ENCODE measurements at regions not wholly inside any gene's neighbourhood (a gene's known extent, or its start where the extent isn't known, plus 50 kb on each side); places are given as distances from the start of the nearest gene placed in this dataset.

- Histone ChIP-seq H3K27ac (ENCODE audit: low read depth in 1 of 2, low read length in 2 of 2) (no peak overlapping the region), H3K36me3 (ENCODE audit: control insufficient read depth in 4 of 4, insufficient read depth in 3 of 4, low read depth in 1 of 4, low read length in 3 of 4) (no peaks in the 10 kb centered on the region), H3K27me3 (ENCODE audit: control insufficient read depth in 4 of 4, insufficient read depth in 4 of 4, low read length in 3 of 4) (no peaks in the 10 kb centered on the region), H3K4me1 (ENCODE audit: control insufficient read depth in 4 of 4, insufficient read depth in 4 of 4, low read length in 3 of 4) (peaks cover 0 to 6% (median 0%) of the 10 kb centered on the region in 4 donors), H3K9me3 (ENCODE audit: control insufficient read depth in 4 of 4, low read length in 3 of 4) (no peaks in the 10 kb centered on the region), H3K4me3 (ENCODE audit: low read depth in 1 of 3, low read length in 3 of 3) (no peak overlapping the region), H3K9ac (ENCODE audit: low read depth in 1 of 2, low read length in 2 of 2) (no peak overlapping the region)
- WGBS: 83% methylated on average over 2 of the region's 2 CpGs
- no peak for DNase-seq (ENCODE audit: low spot score)
- no peak for TF ChIP-seq RXRA (IDR thresholded peaks at IDR 0.05)
- TF ChIP-seq NR2F2 (IDR thresholded peaks at IDR 0.05): no peak
- no peak for TF ChIP-seq FOXA2 (IDR thresholded peaks at IDR 0.05)
Measured at GRCh38 chrX:39398963-39399261, 597.7 kb downstream of the MID1IP1 start.

GRCh38 chrX:39399387-39399786 is 598.1 kb downstream of the MID1IP1 start:
- Histone ChIP-seq H3K36me3 (ENCODE audit: control insufficient read depth in 4 of 4, insufficient read depth in 3 of 4, low read depth in 1 of 4, low read length in 3 of 4) (no peaks in the 10 kb centered on the region), H3K27ac (ENCODE audit: low read depth in 1 of 2, low read length in 2 of 2) (no peak overlapping the region), H3K27me3 (ENCODE audit: control insufficient read depth in 4 of 4, insufficient read depth in 4 of 4, low read length in 3 of 4) (no peaks in the 10 kb centered on the region), H3K9me3 (ENCODE audit: control insufficient read depth in 4 of 4, low read length in 3 of 4) (no peaks in the 10 kb centered on the region), H3K4me1 (ENCODE audit: control insufficient read depth in 4 of 4, insufficient read depth in 4 of 4, low read length in 3 of 4) (peaks cover 0 to 6% (median 0%) of the 10 kb centered on the region in 4 donors), H3K4me3 (ENCODE audit: low read depth in 1 of 3, low read length in 3 of 3) (no peak overlapping the region), H3K9ac (ENCODE audit: low read depth in 1 of 2, low read length in 2 of 2) (no peak overlapping the region)
- TF ChIP-seq SP1 (IDR thresholded peaks at IDR 0.05) (no peak), GABPA (IDR thresholded peaks at IDR 0.05 in 1 of 2, conservative IDR thresholded peaks at IDR 0.05 in 1 of 2) (no peak), RXRA (IDR thresholded peaks at IDR 0.05) (no peak), ATF3 (IDR thresholded peaks at IDR 0.05) (no peak), REST (IDR thresholded peaks at IDR 0.05) (no peak), YY1 (IDR thresholded peaks at IDR 0.05) (no peak), HNF4G (IDR thresholded peaks at IDR 0.05) (no peak), EGR1 (IDR thresholded peaks at IDR 0.05; ENCODE audit: low read depth in 2 of 2) (no peak), JUND (IDR thresholded peaks at IDR 0.05) (no peak), TAF1 (conservative IDR thresholded peaks at IDR 0.05) (no peak)
- TF ChIP-seq, protein P1, sequence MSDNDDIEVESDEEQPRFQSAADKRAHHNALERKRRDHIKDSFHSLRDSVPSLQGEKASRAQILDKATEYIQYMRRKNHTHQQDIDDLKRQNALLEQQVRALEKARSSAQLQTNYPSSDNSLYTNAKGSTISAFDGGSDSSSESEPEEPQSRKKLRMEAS (IDR thresholded peaks at IDR 0.05): no peak
- 50% methylated on average over 3 of the region's 3 CpGs for WGBS
- DNase-seq (ENCODE audit: low spot score): no peak

DNA sequence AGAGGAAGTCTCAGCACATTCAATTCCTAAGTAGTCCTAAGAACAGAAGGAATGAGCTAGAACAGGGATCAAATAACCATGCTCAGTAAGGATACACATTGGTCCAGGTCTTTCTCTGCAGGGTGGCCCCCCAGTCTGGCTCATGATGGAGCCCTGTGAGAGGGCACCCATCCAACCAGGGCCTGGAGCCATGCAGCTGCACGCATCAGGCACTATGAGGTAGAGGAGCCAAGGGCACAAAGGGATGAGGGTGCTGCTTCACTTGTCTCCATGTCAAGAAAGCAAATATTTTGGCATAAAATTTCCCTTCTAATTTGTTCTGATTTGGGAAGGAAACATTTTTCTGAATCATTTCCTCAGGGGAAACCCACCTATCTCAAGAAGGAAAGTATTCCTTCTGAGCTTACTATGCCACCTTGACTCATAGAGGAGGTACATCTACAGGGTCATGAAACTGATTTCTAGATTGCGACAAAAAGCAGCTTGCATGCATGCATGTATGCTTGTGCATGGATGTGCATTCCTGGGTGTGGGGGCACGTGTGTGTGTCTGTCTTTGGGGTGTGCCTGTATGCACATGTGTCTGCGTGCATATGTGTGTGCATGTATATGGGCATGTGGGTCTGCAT is 600.3 kb downstream of the MID1IP1 start:
- 94% methylated on average over 4 of the region's 4 CpGs for WGBS
- no peaks in the 10 kb centered on the region for H3K27me3 ChIP-seq (ENCODE audit: control insufficient read depth in 4 of 4, insufficient read depth in 4 of 4, low read length in 3 of 4)
- no peaks in the 10 kb centered on the region for H3K36me3 ChIP-seq (ENCODE audit: control insufficient read depth in 4 of 4, insufficient read depth in 3 of 4, low read depth in 1 of 4, low read length in 3 of 4)
- no peak overlapping the region for H3K4me3 ChIP-seq (ENCODE audit: low read depth in 1 of 3, low read length in 3 of 3)
- H3K27ac ChIP-seq (ENCODE audit: low read depth in 1 of 2, low read length in 2 of 2): no peak overlapping the region
- H3K9ac ChIP-seq (ENCODE audit: low read depth in 1 of 2, low read length in 2 of 2): no peak overlapping the region
- TF ChIP-seq REST (IDR thresholded peaks at IDR 0.05) (no peak), GABPA (IDR thresholded peaks at IDR 0.05 in 1 of 2, conservative IDR thresholded peaks at IDR 0.05 in 1 of 2) (no peak), FOXA1 (IDR thresholded peaks at IDR 0.05) (no peak), HNF4G (IDR thresholded peaks at IDR 0.05) (no peak), SP1 (IDR thresholded peaks at IDR 0.05) (no peak), YY1 (IDR thresholded peaks at IDR 0.05) (no peak), TAF1 (conservative IDR thresholded peaks at IDR 0.05) (no peak), RXRA (IDR thresholded peaks at IDR 0.05) (no peak)
- TF ChIP-seq, protein P2, sequence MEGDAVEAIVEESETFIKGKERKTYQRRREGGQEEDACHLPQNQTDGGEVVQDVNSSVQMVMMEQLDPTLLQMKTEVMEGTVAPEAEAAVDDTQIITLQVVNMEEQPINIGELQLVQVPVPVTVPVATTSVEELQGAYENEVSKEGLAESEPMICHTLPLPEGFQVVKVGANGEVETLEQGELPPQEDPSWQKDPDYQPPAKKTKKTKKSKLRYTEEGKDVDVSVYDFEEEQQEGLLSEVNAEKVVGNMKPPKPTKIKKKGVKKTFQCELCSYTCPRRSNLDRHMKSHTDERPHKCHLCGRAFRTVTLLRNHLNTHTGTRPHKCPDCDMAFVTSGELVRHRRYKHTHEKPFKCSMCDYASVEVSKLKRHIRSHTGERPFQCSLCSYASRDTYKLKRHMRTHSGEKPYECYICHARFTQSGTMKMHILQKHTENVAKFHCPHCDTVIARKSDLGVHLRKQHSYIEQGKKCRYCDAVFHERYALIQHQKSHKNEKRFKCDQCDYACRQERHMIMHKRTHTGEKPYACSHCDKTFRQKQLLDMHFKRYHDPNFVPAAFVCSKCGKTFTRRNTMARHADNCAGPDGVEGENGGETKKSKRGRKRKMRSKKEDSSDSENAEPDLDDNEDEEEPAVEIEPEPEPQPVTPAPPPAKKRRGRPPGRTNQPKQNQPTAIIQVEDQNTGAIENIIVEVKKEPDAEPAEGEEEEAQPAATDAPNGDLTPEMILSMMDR (IDR thresholded peaks at IDR 0.05; ENCODE audit: low read depth, low read length, missing input control): no peak
- peaks cover 0 to 6% (median 0%) of the 10 kb centered on the region in 4 donors for H3K4me1 ChIP-seq (ENCODE audit: control insufficient read depth in 4 of 4, insufficient read depth in 4 of 4, low read length in 3 of 4)
- H3K9me3 ChIP-seq (ENCODE audit: control insufficient read depth in 4 of 4, low read length in 3 of 4): no peaks in the 10 kb centered on the region
- DNase-seq (ENCODE audit: low spot score): no peak
